K562 (cell line): ENCODE measurements at regions not wholly inside any gene's neighbourhood (a gene's known extent, or its start where the extent isn't known, plus 50 kb on each side); places are given as distances from the start of the nearest gene placed in this dataset.

Source experiments
- CTCF ChIP-seq, 3 experiments: IDR thresholded peaks in 2 of 3; conservative IDR thresholded peaks in 1 of 3; 2 replicates each; pipeline ENCODE4 v1.5.1; 2011 to 2012; ENCODE audit warnings: low read length in 3 of 3, mild to moderate bottlenecking in 3 of 3, control low read depth in 2 of 3, improper control_type of control experiment in 1 of 3, inconsistent platforms in 1 of 3, low read depth in 1 of 3, mixed read lengths in 1 of 3, moderate library complexity in 1 of 3; ENCODE audit not compliant: insufficient read depth in 2 of 3
- E2F1 ChIP-seq: sonication (generic); formaldehyde crosslinking; IDR thresholded peaks from 2 replicates; pipeline ENCODE4 v1.8.1; 2023; ENCODE audit warnings: mild to moderate bottlenecking, missing genetic modification reagents, moderate library complexity
- E2F3 ChIP-seq: fragments of 250-450 bp; sonication (Bioruptor Pico); IDR thresholded peaks from 2 replicates; pipeline ENCODE4 v1.4.0; 2020; ENCODE audit warnings: mild to moderate bottlenecking
- EZH2 ChIP-seq: IDR thresholded peaks from 2 replicates; pipeline ENCODE4 v1.6.1; 2012; ENCODE audit warnings: low read depth, mild to moderate bottlenecking, inconsistent platforms, low read length, borderline replicate concordance
- MED1 ChIP-seq: sonication (generic); formaldehyde crosslinking; IDR thresholded peaks from 2 replicates; pipeline ENCODE4 v1.8.1; 2023; ENCODE audit warnings: missing genetic modification reagents, borderline replicate concordance
- RAD21 ChIP-seq, 2 experiments: fragments of 250-450 bp in 1 of 2; fragments of 450-650 bp in 1 of 2; sonication (Bioruptor Pico) in 1 of 2; formaldehyde crosslinking in 1 of 2; IDR thresholded peaks in 1 of 2; conservative IDR thresholded peaks in 1 of 2; 2 replicates each; pipeline versions ENCODE4 v1.4.0 to v1.8.0; 2020 to 2022; ENCODE audit warnings: mild to moderate bottlenecking in 2 of 2, moderate library complexity in 1 of 2
- SMARCA4 ChIP-seq: fragments of 450-650 bp; IDR thresholded peaks from 2 replicates; pipeline ENCODE4 v1.6.1; 2016
- THRAP3 ChIP-seq: fragments of 450-650 bp; IDR thresholded peaks from 2 replicates; pipeline ENCODE4 v1.6.1; 2016; ENCODE audit warnings: mild to moderate bottlenecking, inconsistent platforms, borderline replicate concordance

GRCh38 chr2:9690252-9690651, 59.5 kb upstream of the YWHAQ start:
- TF ChIP-seq E2F3 (no peak), RAD21 (CRISPR knock-in tag; conservative IDR thresholded peaks at IDR 0.05 in 1 of 2, IDR thresholded peaks at IDR 0.05 in 1 of 2) (no peak), THRAP3 (no peak), CTCF (IDR thresholded peaks at IDR 0.05 in 2 of 3, conservative IDR thresholded peaks at IDR 0.05 in 1 of 3; ENCODE audit: insufficient read depth in 2 of 3, low read depth in 1 of 3, low read length in 3 of 3) (no peak), SMARCA4 (no peak), EZH2 (no peak), E2F1 (CRISPR knock-in tag) (no peak), MED1 (CRISPR knock-in tag) (no peak)
